ENCODE measurements at regions not wholly inside any gene's neighbourhood (a gene's known extent, or its start where the extent isn't known, plus 50 kb on each side); places are given as distances from the start of the nearest gene placed in this dataset.
"Not testable (repeated sequence)": the region's sequence is repeated elsewhere in the genome, so short reads cannot be mapped to it uniquely, and the experiment has no call there.

- DNase-seq: peak; percentile 0
Observed at GRCh38 chr13:83825676-83826075, 56.6 kb downstream of the SLITRK1 start.

- no peak for DNase-seq
Observed at GRCh38 chr13:83824560-83824959, 57.7 kb downstream of the SLITRK1 start.

GRCh38 chr13:83824120-83824519, 58.2 kb downstream of the SLITRK1 start:
- no peak for DNase-seq

- no peak for DNase-seq
Observed at GRCh38 chr13:83819611-83820010, 62.7 kb downstream of the SLITRK1 start.

- DNase-seq: no peak
Observed at GRCh38 chr13:83819156-83819555, 63.1 kb downstream of the SLITRK1 start.

- no peak for DNase-seq
Observed at GRCh38 chr13:83816081-83816480, 66.2 kb downstream of the SLITRK1 start.

GRCh38 chr13:83815598-83815997, 66.7 kb downstream of the SLITRK1 start:
- DNase-seq: no peak

- no peak for DNase-seq
Observed at GRCh38 chr13:83810136-83810535, 72.1 kb downstream of the SLITRK1 start.

GRCh38 chr13:83804356-83804962, 77.8 kb downstream of the SLITRK1 start:
- DNase-seq: no peak

- DNase-seq: no peak
Observed at GRCh38 chr13:83798731-83799130, 83.5 kb downstream of the SLITRK1 start.

- peak; percentile 0 to 29 for DNase-seq
Observed at GRCh38 chr13:83796364-83796763, 85.9 kb downstream of the SLITRK1 start.

GRCh38 chr13:83794583-83794982, 87.7 kb downstream of the SLITRK1 start:
- no peak for DNase-seq

GRCh38 chr13:83780227-83780626, 102.0 kb downstream of the SLITRK1 start:
- no peak for DNase-seq

GRCh38 chr13:83773961-83774360, 108.3 kb downstream of the SLITRK1 start:
- no peak for DNase-seq

GRCh38 chr13:83765796-83766195, 116.5 kb downstream of the SLITRK1 start:
- no peak for DNase-seq

GRCh38 chr13:83761631-83762030, 120.6 kb downstream of the SLITRK1 start:
- no peak for DNase-seq

GRCh38 chr13:83755210-83755609, 127.1 kb downstream of the SLITRK1 start:
- DNase-seq: not testable (repeated sequence)

- DNase-seq: no peak
Observed at GRCh38 chr13:83753912-83754624, 128.2 kb downstream of the SLITRK1 start.

GRCh38 chr13:83752141-83752540, 130.1 kb downstream of the SLITRK1 start:
- DNase-seq: no peak

- DNase-seq: no peak
Observed at GRCh38 chr13:83740622-83741021, 141.7 kb downstream of the SLITRK1 start.

- DNase-seq: no peak
Observed at GRCh38 chr13:83738407-83738806, 143.9 kb downstream of the SLITRK1 start.

GRCh38 chr13:83733293-83733692, 149.0 kb downstream of the SLITRK1 start:
- DNase-seq: no peak

- no peak for DNase-seq
Observed at GRCh38 chr13:83732755-83733154, 149.5 kb downstream of the SLITRK1 start.

- no peak for DNase-seq
Observed at GRCh38 chr13:83731113-83731512, 151.2 kb downstream of the SLITRK1 start.

GRCh38 chr13:83730674-83731073, 151.6 kb downstream of the SLITRK1 start:
- no peak for DNase-seq
